Epidermal melanocyte (primary cell): ENCODE measurements at regions not wholly inside any gene's neighbourhood (a gene's known extent, or its start where the extent isn't known, plus 50 kb on each side); places are given as distances from the start of the nearest gene placed in this dataset.
"Not testable (repeated sequence)": the region's sequence is repeated elsewhere in the genome, so short reads cannot be mapped to it uniquely, and the experiment has no call there.

Source experiments
- DNase-seq: peaks from one replicate; pipeline ENCODE4 v3.0.0; 2011; ENCODE audit warnings: low spot score; ENCODE audit not compliant: insufficient read length

- DNase-seq, result no peak
Observed at GRCh38 chr14:55891692-55892091, 226.5 kb upstream of the PELI2 start.

GRCh38 chr14:55892906-55893305 is 225.3 kb upstream of the PELI2 start:
- no peak for DNase-seq

GRCh38 chr14:55893705-55894104 is 224.5 kb upstream of the PELI2 start:
- DNase-seq, result no peak

- no peak for DNase-seq
Observed at GRCh38 chr14:55897031-55897430, 221.2 kb upstream of the PELI2 start.

GRCh38 chr14:55898938-55899337 is 219.3 kb upstream of the PELI2 start:
- DNase-seq, result no peak

GRCh38 chr14:55899531-55899930 is 218.7 kb upstream of the PELI2 start:
- no peak for DNase-seq

- DNase-seq, result no peak
Observed at GRCh38 chr14:55900749-55901148, 217.5 kb upstream of the PELI2 start.

GRCh38 chr14:55901291-55901690 is 216.9 kb upstream of the PELI2 start:
- DNase-seq, result no peak

GRCh38 chr14:55902241-55902640 is 216.0 kb upstream of the PELI2 start:
- no peak for DNase-seq

- peak; percentile 34 for DNase-seq
Observed at GRCh38 chr14:55904086-55904485, 214.1 kb upstream of the PELI2 start.

- DNase-seq, result no peak
Observed at GRCh38 chr14:55908106-55908505, 210.1 kb upstream of the PELI2 start.

- no peak for DNase-seq
Observed at GRCh38 chr14:55909879-55910278, 208.3 kb upstream of the PELI2 start.

- DNase-seq, result no peak
Observed at GRCh38 chr14:55910601-55911243, 207.5 kb upstream of the PELI2 start.

GRCh38 chr14:55911776-55912175 is 206.4 kb upstream of the PELI2 start:
- no peak for DNase-seq

- no peak for DNase-seq
Observed at GRCh38 chr14:55912344-55912743, 205.9 kb upstream of the PELI2 start.

- no peak for DNase-seq
Observed at GRCh38 chr14:55913324-55914025, 204.7 kb upstream of the PELI2 start.

- DNase-seq, result no peak
Observed at GRCh38 chr14:55914771-55915170, 203.4 kb upstream of the PELI2 start.

- no peak for DNase-seq
Observed at GRCh38 chr14:55915456-55915855, 202.8 kb upstream of the PELI2 start.

- not testable (repeated sequence) for DNase-seq
Observed at GRCh38 chr14:55919800-55920199, 198.4 kb upstream of the PELI2 start.

- DNase-seq, result no peak
Observed at GRCh38 chr14:55921511-55921910, 196.7 kb upstream of the PELI2 start.

- no peak for DNase-seq
Observed at GRCh38 chr14:55926007-55926406, 192.2 kb upstream of the PELI2 start.

- no peak for DNase-seq
Observed at GRCh38 chr14:55927028-55927427, 191.2 kb upstream of the PELI2 start.

GRCh38 chr14:55928276-55928675 is 189.9 kb upstream of the PELI2 start:
- DNase-seq, result no peak
